Panc1 (cell line): ENCODE measurements at regions not wholly inside any gene's neighbourhood (a gene's known extent, or its start where the extent isn't known, plus 50 kb on each side); places are given as distances from the start of the nearest gene placed in this dataset.

Experiments
- POLR2AphosphoS5 ChIP-seq: IDR thresholded peaks from 2 replicates; pipeline ENCODE4 v1.6.1; 2012; ENCODE audit warnings: mild to moderate bottlenecking, low read depth, low read length, moderate library complexity
- SIN3A ChIP-seq: IDR thresholded peaks from 2 replicates; pipeline ENCODE4 v1.6.1; 2012; ENCODE audit warnings: low read depth, mild to moderate bottlenecking, low read length, moderate library complexity, borderline replicate concordance; ENCODE audit not compliant: insufficient read depth
- TF ChIP-seq, protein P1 (sequence below): fragments of 450-650 bp; IDR thresholded peaks from 2 replicates; pipeline ENCODE4 v1.5.1; 2017; ENCODE audit warnings: mild to moderate bottlenecking
- TF ChIP-seq, protein P2 (sequence below), 2 experiments: IDR thresholded peaks; 2 replicates each; pipeline ENCODE4 v1.6.1; 2011 to 2012; ENCODE audit warnings: low read depth in 2 of 2, control low read depth in 1 of 2, low read length in 1 of 2, mild to moderate bottlenecking in 1 of 2, moderate library complexity in 1 of 2; ENCODE audit not compliant: insufficient read depth in 1 of 2

DNA sequence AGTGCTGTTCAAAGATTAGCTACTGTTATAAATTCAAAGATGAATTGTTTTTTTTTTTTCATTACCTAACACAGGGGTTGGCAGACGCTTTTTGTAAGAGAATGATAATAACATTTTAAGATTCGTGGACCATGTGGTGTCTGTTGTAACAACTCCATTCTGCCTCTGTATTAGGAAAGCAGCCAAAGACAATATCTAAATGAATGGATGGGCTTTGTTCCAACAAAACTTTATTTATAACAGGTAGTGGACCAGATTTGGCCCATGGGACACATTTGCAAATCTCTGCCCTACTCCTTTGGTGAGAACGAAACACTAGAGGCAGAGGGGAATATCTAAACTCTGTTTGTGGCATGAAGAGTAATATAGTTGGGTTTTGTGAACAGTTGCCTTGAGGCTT is 83.6 kb upstream of the BLID start:
- TF ChIP-seq, protein P1, sequence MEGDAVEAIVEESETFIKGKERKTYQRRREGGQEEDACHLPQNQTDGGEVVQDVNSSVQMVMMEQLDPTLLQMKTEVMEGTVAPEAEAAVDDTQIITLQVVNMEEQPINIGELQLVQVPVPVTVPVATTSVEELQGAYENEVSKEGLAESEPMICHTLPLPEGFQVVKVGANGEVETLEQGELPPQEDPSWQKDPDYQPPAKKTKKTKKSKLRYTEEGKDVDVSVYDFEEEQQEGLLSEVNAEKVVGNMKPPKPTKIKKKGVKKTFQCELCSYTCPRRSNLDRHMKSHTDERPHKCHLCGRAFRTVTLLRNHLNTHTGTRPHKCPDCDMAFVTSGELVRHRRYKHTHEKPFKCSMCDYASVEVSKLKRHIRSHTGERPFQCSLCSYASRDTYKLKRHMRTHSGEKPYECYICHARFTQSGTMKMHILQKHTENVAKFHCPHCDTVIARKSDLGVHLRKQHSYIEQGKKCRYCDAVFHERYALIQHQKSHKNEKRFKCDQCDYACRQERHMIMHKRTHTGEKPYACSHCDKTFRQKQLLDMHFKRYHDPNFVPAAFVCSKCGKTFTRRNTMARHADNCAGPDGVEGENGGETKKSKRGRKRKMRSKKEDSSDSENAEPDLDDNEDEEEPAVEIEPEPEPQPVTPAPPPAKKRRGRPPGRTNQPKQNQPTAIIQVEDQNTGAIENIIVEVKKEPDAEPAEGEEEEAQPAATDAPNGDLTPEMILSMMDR = no peak
- TF ChIP-seq, protein P2, sequence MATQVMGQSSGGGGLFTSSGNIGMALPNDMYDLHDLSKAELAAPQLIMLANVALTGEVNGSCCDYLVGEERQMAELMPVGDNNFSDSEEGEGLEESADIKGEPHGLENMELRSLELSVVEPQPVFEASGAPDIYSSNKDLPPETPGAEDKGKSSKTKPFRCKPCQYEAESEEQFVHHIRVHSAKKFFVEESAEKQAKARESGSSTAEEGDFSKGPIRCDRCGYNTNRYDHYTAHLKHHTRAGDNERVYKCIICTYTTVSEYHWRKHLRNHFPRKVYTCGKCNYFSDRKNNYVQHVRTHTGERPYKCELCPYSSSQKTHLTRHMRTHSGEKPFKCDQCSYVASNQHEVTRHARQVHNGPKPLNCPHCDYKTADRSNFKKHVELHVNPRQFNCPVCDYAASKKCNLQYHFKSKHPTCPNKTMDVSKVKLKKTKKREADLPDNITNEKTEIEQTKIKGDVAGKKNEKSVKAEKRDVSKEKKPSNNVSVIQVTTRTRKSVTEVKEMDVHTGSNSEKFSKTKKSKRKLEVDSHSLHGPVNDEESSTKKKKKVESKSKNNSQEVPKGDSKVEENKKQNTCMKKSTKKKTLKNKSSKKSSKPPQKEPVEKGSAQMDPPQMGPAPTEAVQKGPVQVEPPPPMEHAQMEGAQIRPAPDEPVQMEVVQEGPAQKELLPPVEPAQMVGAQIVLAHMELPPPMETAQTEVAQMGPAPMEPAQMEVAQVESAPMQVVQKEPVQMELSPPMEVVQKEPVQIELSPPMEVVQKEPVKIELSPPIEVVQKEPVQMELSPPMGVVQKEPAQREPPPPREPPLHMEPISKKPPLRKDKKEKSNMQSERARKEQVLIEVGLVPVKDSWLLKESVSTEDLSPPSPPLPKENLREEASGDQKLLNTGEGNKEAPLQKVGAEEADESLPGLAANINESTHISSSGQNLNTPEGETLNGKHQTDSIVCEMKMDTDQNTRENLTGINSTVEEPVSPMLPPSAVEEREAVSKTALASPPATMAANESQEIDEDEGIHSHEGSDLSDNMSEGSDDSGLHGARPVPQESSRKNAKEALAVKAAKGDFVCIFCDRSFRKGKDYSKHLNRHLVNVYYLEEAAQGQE (IDR thresholded peaks at IDR 0.05; ENCODE audit: insufficient read depth in 1 of 2, low read depth in 2 of 2, low read length in 1 of 2) = no peak
- TF ChIP-seq POLR2AphosphoS5 (no peak), SIN3A (no peak)
